Suprapubic skin (tissue), 4 donors: ENCODE measurements at regions not wholly inside any gene's neighbourhood (a gene's known extent, or its start where the extent isn't known, plus 50 kb on each side); places are given as distances from the start of the nearest gene placed in this dataset.

Experiments used
- POLR2A ChIP-seq, 2 donors: fragments of 450-650 bp; IDR thresholded peaks; one replicate each; pipeline ENCODE4 v1.6.1; 2017; ENCODE audit warnings: antibody characterized with exemption in 2 of 2, mild to moderate bottlenecking in 2 of 2, moderate library complexity in 2 of 2
- POLR2AphosphoS5 ChIP-seq, 3 donors: sonication (generic); formaldehyde crosslinking; IDR thresholded peaks; one replicate each; pipeline ENCODE4 v1.6.1; 2017; ENCODE audit warnings: antibody characterized with exemption in 3 of 3
- TF ChIP-seq, protein P1 (sequence below), 2 donors: fragments of 200-600 bp in 1 of 2; fragments of 450-650 bp in 1 of 2; sonication (generic) in 1 of 2; IDR thresholded peaks; one replicate each; pipeline ENCODE4 v1.5.1; 2016 to 2019; ENCODE audit warnings: antibody characterized with exemption in 2 of 2, mild to moderate bottlenecking in 1 of 2, moderate library complexity in 1 of 2

DNA sequence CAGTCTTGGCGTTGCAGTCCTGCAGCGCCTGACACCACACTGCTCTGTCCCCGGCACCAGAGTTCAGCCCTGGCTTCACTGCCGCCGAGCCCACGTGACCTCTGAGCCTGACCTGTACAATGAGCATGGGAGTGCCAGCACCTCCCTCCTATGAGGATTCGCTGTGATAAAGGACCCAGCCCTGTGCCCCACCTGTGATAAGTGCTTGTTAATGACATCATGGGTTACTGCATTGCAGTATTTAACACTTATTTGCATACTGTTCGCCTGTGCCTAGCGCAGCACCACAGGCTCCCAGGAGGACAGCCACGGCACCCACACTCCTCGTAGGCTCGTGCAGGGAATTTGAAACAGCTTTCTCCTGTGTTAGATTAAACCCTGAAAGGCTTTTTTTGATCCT lies 118.2 kb upstream of the GSC start:
- TF ChIP-seq, protein P1, sequence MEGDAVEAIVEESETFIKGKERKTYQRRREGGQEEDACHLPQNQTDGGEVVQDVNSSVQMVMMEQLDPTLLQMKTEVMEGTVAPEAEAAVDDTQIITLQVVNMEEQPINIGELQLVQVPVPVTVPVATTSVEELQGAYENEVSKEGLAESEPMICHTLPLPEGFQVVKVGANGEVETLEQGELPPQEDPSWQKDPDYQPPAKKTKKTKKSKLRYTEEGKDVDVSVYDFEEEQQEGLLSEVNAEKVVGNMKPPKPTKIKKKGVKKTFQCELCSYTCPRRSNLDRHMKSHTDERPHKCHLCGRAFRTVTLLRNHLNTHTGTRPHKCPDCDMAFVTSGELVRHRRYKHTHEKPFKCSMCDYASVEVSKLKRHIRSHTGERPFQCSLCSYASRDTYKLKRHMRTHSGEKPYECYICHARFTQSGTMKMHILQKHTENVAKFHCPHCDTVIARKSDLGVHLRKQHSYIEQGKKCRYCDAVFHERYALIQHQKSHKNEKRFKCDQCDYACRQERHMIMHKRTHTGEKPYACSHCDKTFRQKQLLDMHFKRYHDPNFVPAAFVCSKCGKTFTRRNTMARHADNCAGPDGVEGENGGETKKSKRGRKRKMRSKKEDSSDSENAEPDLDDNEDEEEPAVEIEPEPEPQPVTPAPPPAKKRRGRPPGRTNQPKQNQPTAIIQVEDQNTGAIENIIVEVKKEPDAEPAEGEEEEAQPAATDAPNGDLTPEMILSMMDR (IDR thresholded peaks at IDR 0.05): no peak
- TF ChIP-seq POLR2A (IDR thresholded peaks at IDR 0.05) (no peak), POLR2AphosphoS5 (IDR thresholded peaks at IDR 0.05) (no peak)
